ENCODE measurements at regions not wholly inside any gene's neighbourhood (a gene's known extent, or its start where the extent isn't known, plus 50 kb on each side); places are given as distances from the start of the nearest gene placed in this dataset.

DNA sequence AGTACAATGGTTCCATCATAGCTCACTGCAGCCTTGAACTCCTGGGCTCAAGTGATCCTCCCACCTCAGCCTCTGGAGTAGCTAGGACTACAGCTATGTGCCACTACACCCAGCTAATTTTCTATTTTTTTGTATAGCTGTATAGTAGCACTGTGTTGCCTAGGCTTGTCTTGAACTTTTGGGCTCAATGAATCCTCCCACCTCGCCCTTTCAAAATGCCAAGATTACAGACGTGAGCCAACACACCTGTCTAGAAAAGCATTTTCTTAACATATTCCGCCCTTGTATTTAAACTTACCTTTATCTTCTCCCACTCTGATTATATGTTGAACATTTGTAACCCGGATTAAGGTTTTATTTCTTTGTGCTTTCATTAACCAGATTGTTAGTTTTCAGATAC, 750.7 kb upstream of the GCFC2 start:
- ChIA-PET POLR2A (no interaction called here), CTCF (no interaction called here)
- H3K4me1 ChIP-seq (ENCODE audit: control insufficient read depth, insufficient read depth, low read length) = no peaks in the 10 kb centered on the region
- H3K9me3 ChIP-seq (ENCODE audit: control insufficient read depth, insufficient read depth, low read depth, low read length) = no peaks in the 10 kb centered on the region
- H3K36me3 ChIP-seq (ENCODE audit: control insufficient read depth in 2 of 2, insufficient read depth in 1 of 2, low read length in 2 of 2) = no peaks in the 10 kb centered on the region
- no peak overlapping the region for H3K4me3 ChIP-seq (ENCODE audit: low read depth, low read length)
- H3K27ac ChIP-seq (ENCODE audit: extremely low read depth, low read depth, low read length) = no peak overlapping the region
- TF ChIP-seq ZNF529 (tag by site-specific recombination; IDR thresholded peaks at IDR 0.05; ENCODE audit: insufficient replicate concordance) = no peak
- no peak for TF ChIP-seq ZNF571 (tag by site-specific recombination; IDR thresholded peaks at IDR 0.05)
- TF ChIP-seq YY2 (tag by site-specific recombination; IDR thresholded peaks at IDR 0.05) = no peak
- TF ChIP-seq, protein P1, sequence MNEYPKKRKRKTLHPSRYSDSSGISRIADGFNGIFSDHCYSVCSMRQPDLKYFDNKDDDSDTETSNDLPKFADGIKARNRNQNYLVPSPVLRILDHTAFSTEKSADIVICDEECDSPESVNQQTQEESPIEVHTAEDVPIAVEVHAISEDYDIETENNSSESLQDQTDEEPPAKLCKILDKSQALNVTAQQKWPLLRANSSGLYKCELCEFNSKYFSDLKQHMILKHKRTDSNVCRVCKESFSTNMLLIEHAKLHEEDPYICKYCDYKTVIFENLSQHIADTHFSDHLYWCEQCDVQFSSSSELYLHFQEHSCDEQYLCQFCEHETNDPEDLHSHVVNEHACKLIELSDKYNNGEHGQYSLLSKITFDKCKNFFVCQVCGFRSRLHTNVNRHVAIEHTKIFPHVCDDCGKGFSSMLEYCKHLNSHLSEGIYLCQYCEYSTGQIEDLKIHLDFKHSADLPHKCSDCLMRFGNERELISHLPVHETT (tag by site-specific recombination; IDR thresholded peaks at IDR 0.05) = no peak
- no peak for TF ChIP-seq GFI1B (tag by site-specific recombination; IDR thresholded peaks at IDR 0.05)
- TF ChIP-seq, protein P2, sequence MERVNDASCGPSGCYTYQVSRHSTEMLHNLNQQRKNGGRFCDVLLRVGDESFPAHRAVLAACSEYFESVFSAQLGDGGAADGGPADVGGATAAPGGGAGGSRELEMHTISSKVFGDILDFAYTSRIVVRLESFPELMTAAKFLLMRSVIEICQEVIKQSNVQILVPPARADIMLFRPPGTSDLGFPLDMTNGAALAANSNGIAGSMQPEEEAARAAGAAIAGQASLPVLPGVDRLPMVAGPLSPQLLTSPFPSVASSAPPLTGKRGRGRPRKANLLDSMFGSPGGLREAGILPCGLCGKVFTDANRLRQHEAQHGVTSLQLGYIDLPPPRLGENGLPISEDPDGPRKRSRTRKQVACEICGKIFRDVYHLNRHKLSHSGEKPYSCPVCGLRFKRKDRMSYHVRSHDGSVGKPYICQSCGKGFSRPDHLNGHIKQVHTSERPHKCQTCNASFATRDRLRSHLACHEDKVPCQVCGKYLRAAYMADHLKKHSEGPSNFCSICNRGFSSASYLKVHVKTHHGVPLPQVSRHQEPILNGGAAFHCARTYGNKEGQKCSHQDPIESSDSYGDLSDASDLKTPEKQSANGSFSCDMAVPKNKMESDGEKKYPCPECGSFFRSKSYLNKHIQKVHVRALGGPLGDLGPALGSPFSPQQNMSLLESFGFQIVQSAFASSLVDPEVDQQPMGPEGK (tag by site-specific recombination; IDR thresholded peaks at IDR 0.05) = no peak
- no peak for TF ChIP-seq ZNF132 (tag by site-specific recombination; IDR thresholded peaks at IDR 0.05; ENCODE audit: borderline replicate concordance)
- TF ChIP-seq, protein P3, sequence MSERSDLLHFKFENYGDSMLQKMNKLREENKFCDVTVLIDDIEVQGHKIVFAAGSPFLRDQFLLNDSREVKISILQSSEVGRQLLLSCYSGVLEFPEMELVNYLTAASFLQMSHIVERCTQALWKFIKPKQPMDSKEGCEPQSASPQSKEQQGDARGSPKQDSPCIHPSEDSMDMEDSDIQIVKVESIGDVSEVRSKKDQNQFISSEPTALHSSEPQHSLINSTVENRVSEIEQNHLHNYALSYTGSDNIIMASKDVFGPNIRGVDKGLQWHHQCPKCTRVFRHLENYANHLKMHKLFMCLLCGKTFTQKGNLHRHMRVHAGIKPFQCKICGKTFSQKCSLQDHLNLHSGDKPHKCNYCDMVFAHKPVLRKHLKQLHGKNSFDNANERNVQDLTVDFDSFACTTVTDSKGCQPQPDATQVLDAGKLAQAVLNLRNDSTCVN (tag by site-specific recombination; optimal IDR thresholded peaks at IDR 0.05) = no peak
- TF ChIP-seq ZNF473 (tag by site-specific recombination; IDR thresholded peaks at IDR 0.05) = no peak
- no peak for TF ChIP-seq TRIM28 (IDR thresholded peaks at IDR 0.05; ENCODE audit: borderline replicate concordance, low read length)
- TF ChIP-seq, protein P4, sequence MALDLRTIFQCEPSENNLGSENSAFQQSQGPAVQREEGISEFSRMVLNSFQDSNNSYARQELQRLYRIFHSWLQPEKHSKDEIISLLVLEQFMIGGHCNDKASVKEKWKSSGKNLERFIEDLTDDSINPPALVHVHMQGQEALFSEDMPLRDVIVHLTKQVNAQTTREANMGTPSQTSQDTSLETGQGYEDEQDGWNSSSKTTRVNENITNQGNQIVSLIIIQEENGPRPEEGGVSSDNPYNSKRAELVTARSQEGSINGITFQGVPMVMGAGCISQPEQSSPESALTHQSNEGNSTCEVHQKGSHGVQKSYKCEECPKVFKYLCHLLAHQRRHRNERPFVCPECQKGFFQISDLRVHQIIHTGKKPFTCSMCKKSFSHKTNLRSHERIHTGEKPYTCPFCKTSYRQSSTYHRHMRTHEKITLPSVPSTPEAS (tag by site-specific recombination; IDR thresholded peaks at IDR 0.05) = no peak
- no peak for TF ChIP-seq ZNF701 (tag by site-specific recombination; IDR thresholded peaks at IDR 0.05)
- no peak for TF ChIP-seq SP3 (tag by site-specific recombination; IDR thresholded peaks at IDR 0.05)

DNA sequence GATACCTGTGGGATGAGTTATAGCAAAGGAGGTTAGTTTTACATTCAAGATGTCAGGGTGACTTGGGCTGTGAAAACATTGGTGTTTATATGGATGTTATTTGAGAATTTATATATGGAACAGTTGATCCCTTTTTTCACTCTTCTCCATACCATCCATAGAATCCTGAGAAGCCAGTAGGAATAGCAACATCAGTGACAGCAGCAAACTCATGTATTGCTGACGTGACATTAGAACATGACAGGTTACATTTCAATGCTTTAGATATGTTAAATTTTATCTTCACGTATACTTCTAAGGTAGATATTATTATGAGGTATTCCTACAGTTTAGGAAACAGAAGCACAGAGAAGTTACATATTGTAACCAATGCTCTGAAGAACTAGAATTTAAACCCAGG, 745.2 kb upstream of the GCFC2 start:
- ChIA-PET CTCF (no interaction called here), POLR2A (no interaction called here)
- H3K36me3 ChIP-seq (ENCODE audit: control insufficient read depth in 2 of 2, insufficient read depth in 1 of 2, low read length in 2 of 2) = no peaks in the 10 kb centered on the region
- H3K4me1 ChIP-seq (ENCODE audit: control insufficient read depth, insufficient read depth, low read length) = no peaks in the 10 kb centered on the region
- TF ChIP-seq, protein P5, sequence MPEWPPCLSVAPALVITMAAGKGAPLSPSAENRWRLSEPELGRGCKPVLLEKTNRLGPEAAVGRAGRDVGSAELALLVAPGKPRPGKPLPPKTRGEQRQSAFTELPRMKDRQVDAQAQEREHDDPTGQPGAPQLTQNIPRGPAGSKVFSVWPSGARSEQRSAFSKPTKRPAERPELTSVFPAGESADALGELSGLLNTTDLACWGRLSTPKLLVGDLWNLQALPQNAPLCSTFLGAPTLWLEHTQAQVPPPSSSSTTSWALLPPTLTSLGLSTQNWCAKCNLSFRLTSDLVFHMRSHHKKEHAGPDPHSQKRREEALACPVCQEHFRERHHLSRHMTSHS (tag by site-specific recombination; IDR thresholded peaks at IDR 0.05) = no peak
- TF ChIP-seq, protein P6, sequence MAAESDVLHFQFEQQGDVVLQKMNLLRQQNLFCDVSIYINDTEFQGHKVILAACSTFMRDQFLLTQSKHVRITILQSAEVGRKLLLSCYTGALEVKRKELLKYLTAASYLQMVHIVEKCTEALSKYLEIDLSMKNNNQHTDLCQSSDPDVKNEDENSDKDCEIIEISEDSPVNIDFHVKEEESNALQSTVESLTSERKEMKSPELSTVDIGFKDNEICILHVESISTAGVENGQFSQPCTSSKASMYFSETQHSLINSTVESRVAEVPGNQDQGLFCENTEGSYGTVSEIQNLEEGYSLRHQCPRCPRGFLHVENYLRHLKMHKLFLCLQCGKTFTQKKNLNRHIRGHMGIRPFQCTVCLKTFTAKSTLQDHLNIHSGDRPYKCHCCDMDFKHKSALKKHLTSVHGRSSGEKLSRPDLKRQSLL (tag by site-specific recombination; IDR thresholded peaks at IDR 0.05) = no peak
- TF ChIP-seq, protein P7, sequence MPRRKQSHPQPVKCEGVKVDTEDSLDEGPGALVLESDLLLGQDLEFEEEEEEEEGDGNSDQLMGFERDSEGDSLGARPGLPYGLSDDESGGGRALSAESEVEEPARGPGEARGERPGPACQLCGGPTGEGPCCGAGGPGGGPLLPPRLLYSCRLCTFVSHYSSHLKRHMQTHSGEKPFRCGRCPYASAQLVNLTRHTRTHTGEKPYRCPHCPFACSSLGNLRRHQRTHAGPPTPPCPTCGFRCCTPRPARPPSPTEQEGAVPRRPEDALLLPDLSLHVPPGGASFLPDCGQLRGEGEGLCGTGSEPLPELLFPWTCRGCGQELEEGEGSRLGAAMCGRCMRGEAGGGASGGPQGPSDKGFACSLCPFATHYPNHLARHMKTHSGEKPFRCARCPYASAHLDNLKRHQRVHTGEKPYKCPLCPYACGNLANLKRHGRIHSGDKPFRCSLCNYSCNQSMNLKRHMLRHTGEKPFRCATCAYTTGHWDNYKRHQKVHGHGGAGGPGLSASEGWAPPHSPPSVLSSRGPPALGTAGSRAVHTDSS (tag by site-specific recombination; IDR thresholded peaks at IDR 0.05) = no peak
- TF ChIP-seq ZNF221 (tag by site-specific recombination; IDR thresholded peaks at IDR 0.05; ENCODE audit: borderline replicate concordance) (no peak), REPIN1 (tag by site-specific recombination; IDR thresholded peaks at IDR 0.05; ENCODE audit: low read depth) (no peak), ZNF302 (tag by site-specific recombination; IDR thresholded peaks at IDR 0.05; ENCODE audit: low read depth) (no peak)
- TF ChIP-seq, protein P1 (tag by site-specific recombination; IDR thresholded peaks at IDR 0.05) = no peak
- H3K9me3 ChIP-seq (ENCODE audit: control insufficient read depth, insufficient read depth, low read depth, low read length) = no peaks in the 10 kb centered on the region
- no peak overlapping the region for H3K27ac ChIP-seq (ENCODE audit: extremely low read depth, low read depth, low read length)
- no peak overlapping the region for H3K4me3 ChIP-seq (ENCODE audit: low read depth, low read length)

Data from HEK293 (cell line).